ENCODE measurements at regions not wholly inside any gene's neighbourhood (a gene's known extent, or its start where the extent isn't known, plus 50 kb on each side); places are given as distances from the start of the nearest gene placed in this dataset.
"Not testable (repeated sequence)": the region's sequence is repeated elsewhere in the genome, so short reads cannot be mapped to it uniquely, and the experiment has no call there.

GRCh38 chr1:192459467-192459866 lies 116.1 kb upstream of the RGS1 start:
- Histone ChIP-seq H3K9me2 (replicated peaks; ENCODE audit: insufficient read depth, low read length) (no peaks in the 10 kb centered on the region), H3K4me3 (ENCODE audit: insufficient read depth, low read length, poor library complexity, severe bottlenecking) (no peak overlapping the region), H3K36me3 (ENCODE audit: low read length) (no peaks in the 10 kb centered on the region), H3K9ac (ENCODE audit: low read length) (no peak overlapping the region), H3K27me3 (ENCODE audit: low read length) (no peaks in the 10 kb centered on the region), H3K79me2 (ENCODE audit: insufficient read depth, low read length) (no peaks in the 10 kb centered on the region), H3K4me2 (ENCODE audit: low read depth, low read length, poor library complexity, severe bottlenecking) (no peak overlapping the region), H3K9me3 (ENCODE audit: insufficient read depth, low read length) (no peaks in the 10 kb centered on the region), H3K27ac (ENCODE audit: low read depth, low read length) (no peak overlapping the region), H3F3A (ENCODE audit: insufficient read depth) (no peaks in the 10 kb centered on the region), H4K20me1 (ENCODE audit: low read depth, low read length) (no peaks in the 10 kb centered on the region), H2AFZ (ENCODE audit: low read depth, low read length, severe bottlenecking) (no peak overlapping the region)
- no peak for TF ChIP-seq EZH2phosphoT487 (conservative IDR thresholded peaks at IDR 0.05; ENCODE audit: low read length)
- TF ChIP-seq CTCF (IDR thresholded peaks at IDR 0.05; ENCODE audit: insufficient read depth, low read length, poor library complexity, severe bottlenecking): no peak

GRCh38 chr1:192461684-192462083 lies 113.9 kb upstream of the RGS1 start:
- Histone ChIP-seq H4K20me1 (ENCODE audit: low read depth, low read length) (no peaks in the 10 kb centered on the region), H3F3A (ENCODE audit: insufficient read depth) (no peaks in the 10 kb centered on the region), H3K27me3 (ENCODE audit: low read length) (no peaks in the 10 kb centered on the region), H3K9me2 (replicated peaks; ENCODE audit: insufficient read depth, low read length) (no peaks in the 10 kb centered on the region), H3K27ac (ENCODE audit: low read depth, low read length) (no peak overlapping the region), H3K4me3 (ENCODE audit: insufficient read depth, low read length, poor library complexity, severe bottlenecking) (no peak overlapping the region), H3K4me2 (ENCODE audit: low read depth, low read length, poor library complexity, severe bottlenecking) (no peak overlapping the region), H3K9ac (ENCODE audit: low read length) (no peak overlapping the region), H3K36me3 (ENCODE audit: low read length) (no peaks in the 10 kb centered on the region), H3K9me3 (ENCODE audit: insufficient read depth, low read length) (no peaks in the 10 kb centered on the region), H2AFZ (ENCODE audit: low read depth, low read length, severe bottlenecking) (no peak overlapping the region), H3K79me2 (ENCODE audit: insufficient read depth, low read length) (no peaks in the 10 kb centered on the region)
- no peak for TF ChIP-seq CTCF (IDR thresholded peaks at IDR 0.05; ENCODE audit: insufficient read depth, low read length, poor library complexity, severe bottlenecking)
- TF ChIP-seq EZH2phosphoT487 (conservative IDR thresholded peaks at IDR 0.05; ENCODE audit: low read length): no peak

GRCh38 chr1:192462616-192463015 lies 113.0 kb upstream of the RGS1 start:
- H4K20me1 ChIP-seq (ENCODE audit: low read depth, low read length): no peaks in the 10 kb centered on the region
- H3K4me2 ChIP-seq (ENCODE audit: low read depth, low read length, poor library complexity, severe bottlenecking): no peak overlapping the region
- no peaks in the 10 kb centered on the region for H3F3A ChIP-seq (ENCODE audit: insufficient read depth)
- H3K79me2 ChIP-seq (ENCODE audit: insufficient read depth, low read length): no peaks in the 10 kb centered on the region
- no peaks in the 10 kb centered on the region for H3K9me2 ChIP-seq (replicated peaks; ENCODE audit: insufficient read depth, low read length)
- no peaks in the 10 kb centered on the region for H3K36me3 ChIP-seq (ENCODE audit: low read length)
- no peak overlapping the region for H3K4me3 ChIP-seq (ENCODE audit: insufficient read depth, low read length, poor library complexity, severe bottlenecking)
- no peak overlapping the region for H3K9ac ChIP-seq (ENCODE audit: low read length)
- no peaks in the 10 kb centered on the region for H3K27me3 ChIP-seq (ENCODE audit: low read length)
- no peak overlapping the region for H2AFZ ChIP-seq (ENCODE audit: low read depth, low read length, severe bottlenecking)
- no peaks in the 10 kb centered on the region for H3K9me3 ChIP-seq (ENCODE audit: insufficient read depth, low read length)
- no peak overlapping the region for H3K27ac ChIP-seq (ENCODE audit: low read depth, low read length)
- TF ChIP-seq EZH2phosphoT487 (conservative IDR thresholded peaks at IDR 0.05; ENCODE audit: low read length) (no peak), CTCF (IDR thresholded peaks at IDR 0.05; ENCODE audit: insufficient read depth, low read length, poor library complexity, severe bottlenecking) (no peak)

GRCh38 chr1:192463661-192464060 lies 111.9 kb upstream of the RGS1 start:
- no peak overlapping the region for H3K4me2 ChIP-seq (ENCODE audit: low read depth, low read length, poor library complexity, severe bottlenecking)
- H3K9ac ChIP-seq (ENCODE audit: low read length): no peak overlapping the region
- H4K20me1 ChIP-seq (ENCODE audit: low read depth, low read length): no peaks in the 10 kb centered on the region
- H3K36me3 ChIP-seq (ENCODE audit: low read length): no peaks in the 10 kb centered on the region
- no peaks in the 10 kb centered on the region for H3K9me2 ChIP-seq (replicated peaks; ENCODE audit: insufficient read depth, low read length)
- no peak overlapping the region for H3K4me3 ChIP-seq (ENCODE audit: insufficient read depth, low read length, poor library complexity, severe bottlenecking)
- no peaks in the 10 kb centered on the region for H3K9me3 ChIP-seq (ENCODE audit: insufficient read depth, low read length)
- H3K79me2 ChIP-seq (ENCODE audit: insufficient read depth, low read length): no peaks in the 10 kb centered on the region
- H2AFZ ChIP-seq (ENCODE audit: low read depth, low read length, severe bottlenecking): no peak overlapping the region
- H3F3A ChIP-seq (ENCODE audit: insufficient read depth): no peaks in the 10 kb centered on the region
- TF ChIP-seq EZH2phosphoT487 (conservative IDR thresholded peaks at IDR 0.05; ENCODE audit: low read length): no peak
- no peak for TF ChIP-seq CTCF (IDR thresholded peaks at IDR 0.05; ENCODE audit: insufficient read depth, low read length, poor library complexity, severe bottlenecking)
- H3K27me3 ChIP-seq (ENCODE audit: low read length): no peaks in the 10 kb centered on the region
- H3K27ac ChIP-seq (ENCODE audit: low read depth, low read length): no peak overlapping the region

GRCh38 chr1:192465221-192465620 lies 110.4 kb upstream of the RGS1 start:
- H3F3A ChIP-seq (ENCODE audit: insufficient read depth): not testable (repeated sequence)

More at GRCh38 chr1:192465221-192465620, 110.4 kb upstream of the RGS1 start:
- not testable (repeated sequence) for H4K20me1 ChIP-seq (ENCODE audit: low read depth, low read length); H3K9me2 ChIP-seq (replicated peaks; ENCODE audit: insufficient read depth, low read length); H3K27me3 ChIP-seq (ENCODE audit: low read length); H3K36me3 ChIP-seq (ENCODE audit: low read length); H3K79me2 ChIP-seq (ENCODE audit: insufficient read depth, low read length); H3K4me2 ChIP-seq (ENCODE audit: low read depth, low read length, poor library complexity, severe bottlenecking); H3K9me3 ChIP-seq (ENCODE audit: insufficient read depth, low read length); H3K27ac ChIP-seq (ENCODE audit: low read depth, low read length); H3K4me3 ChIP-seq (ENCODE audit: insufficient read depth, low read length, poor library complexity, severe bottlenecking); H3K9ac ChIP-seq (ENCODE audit: low read length); H2AFZ ChIP-seq (ENCODE audit: low read depth, low read length, severe bottlenecking)
